A673 (cell line): ENCODE measurements at regions not wholly inside any gene's neighbourhood (a gene's known extent, or its start where the extent isn't known, plus 50 kb on each side); places are given as distances from the start of the nearest gene placed in this dataset.

ENCODE experiments used
- EZH2 ChIP-seq: fragments of 200-600 bp; sonication (generic); IDR thresholded peaks from 2 replicates; pipeline ENCODE4 v1.6.1; 2017; ENCODE audit warnings: borderline replicate concordance, low read depth, mild to moderate bottlenecking, mixed read lengths, antibody characterized with exemption, low read length; ENCODE audit not compliant: poor library complexity, severe bottlenecking
- TF ChIP-seq, protein P1 (sequence below): fragments of 300-800, 200-600 bp; sonication (generic); conservative IDR thresholded peaks from 2 replicates; pipeline ENCODE4 v1.5.1; 2017; ENCODE audit warnings: low read depth, mild to moderate bottlenecking, antibody characterized with exemption, low read length, moderate library complexity, mixed read lengths

DNA sequence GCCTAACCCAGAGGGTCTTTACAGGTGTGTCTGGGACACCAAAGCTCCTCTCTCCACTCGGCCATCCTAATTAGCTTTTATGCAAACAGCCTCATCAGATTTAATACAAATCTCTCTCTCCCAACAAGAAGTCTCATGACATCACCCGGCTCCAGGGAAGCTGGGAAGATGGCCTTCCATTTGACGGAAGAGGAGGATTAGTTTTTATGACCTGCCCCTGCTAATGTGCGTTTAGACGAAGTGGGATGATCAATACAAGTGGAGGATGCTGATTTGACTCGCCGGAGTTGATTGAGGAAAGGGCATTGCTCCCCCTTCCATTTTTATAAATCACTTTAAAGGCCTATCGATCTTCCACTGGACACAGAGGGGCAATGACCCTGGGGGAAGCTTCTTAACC lies 239.2 kb downstream of the BCL11B start:
- TF ChIP-seq, protein P1, sequence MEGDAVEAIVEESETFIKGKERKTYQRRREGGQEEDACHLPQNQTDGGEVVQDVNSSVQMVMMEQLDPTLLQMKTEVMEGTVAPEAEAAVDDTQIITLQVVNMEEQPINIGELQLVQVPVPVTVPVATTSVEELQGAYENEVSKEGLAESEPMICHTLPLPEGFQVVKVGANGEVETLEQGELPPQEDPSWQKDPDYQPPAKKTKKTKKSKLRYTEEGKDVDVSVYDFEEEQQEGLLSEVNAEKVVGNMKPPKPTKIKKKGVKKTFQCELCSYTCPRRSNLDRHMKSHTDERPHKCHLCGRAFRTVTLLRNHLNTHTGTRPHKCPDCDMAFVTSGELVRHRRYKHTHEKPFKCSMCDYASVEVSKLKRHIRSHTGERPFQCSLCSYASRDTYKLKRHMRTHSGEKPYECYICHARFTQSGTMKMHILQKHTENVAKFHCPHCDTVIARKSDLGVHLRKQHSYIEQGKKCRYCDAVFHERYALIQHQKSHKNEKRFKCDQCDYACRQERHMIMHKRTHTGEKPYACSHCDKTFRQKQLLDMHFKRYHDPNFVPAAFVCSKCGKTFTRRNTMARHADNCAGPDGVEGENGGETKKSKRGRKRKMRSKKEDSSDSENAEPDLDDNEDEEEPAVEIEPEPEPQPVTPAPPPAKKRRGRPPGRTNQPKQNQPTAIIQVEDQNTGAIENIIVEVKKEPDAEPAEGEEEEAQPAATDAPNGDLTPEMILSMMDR = no peak
- TF ChIP-seq EZH2 = no peak
